ENCODE measurements at regions not wholly inside any gene's neighbourhood (a gene's known extent, or its start where the extent isn't known, plus 50 kb on each side); places are given as distances from the start of the nearest gene placed in this dataset.

- no peak for DNase-seq (ENCODE audit: extremely low spot score)
- TF ChIP-seq CTCF (IDR thresholded peaks at IDR 0.05; ENCODE audit: control extremely low read depth, extremely low read depth, low read depth, missing control alignments): no peak
- POLR2A ChIA-PET: no interaction called here
- CTCF ChIA-PET: interaction anchor here (0.9 to 2.5 kb wide), 2 partner anchors 9 to 17 kb away, joined by 3 to 9 read pairs; no protein-coding TSS in a partner anchor
Observed at GRCh38 chr6:76681781-76682180, 609.3 kb upstream of the IMPG1 start.

GRCh38 chr6:76677017-76677416 lies 604.6 kb upstream of the IMPG1 start:
- ChIA-PET POLR2A (no interaction called here), CTCF (no interaction called here)
- no peak for DNase-seq (ENCODE audit: extremely low spot score)
- TF ChIP-seq CTCF (IDR thresholded peaks at IDR 0.05; ENCODE audit: control extremely low read depth, extremely low read depth, low read depth, missing control alignments): no peak

- ChIA-PET POLR2A (no interaction called here), CTCF (interaction anchor here (1.0 to 2.6 kb wide), 3 partner anchors 11 to 741 kb away, joined by 3 to 9 read pairs (median 3); no protein-coding TSS in a partner anchor)
- no peak for TF ChIP-seq CTCF (IDR thresholded peaks at IDR 0.05; ENCODE audit: control extremely low read depth, extremely low read depth, low read depth, missing control alignments)
Observed at GRCh38 chr6:76671751-76672150, 599.3 kb upstream of the IMPG1 start.

GRCh38 chr6:76644231-76644630 lies 571.8 kb upstream of the IMPG1 start:
- CTCF ChIA-PET: no interaction called here
- DNase-seq (ENCODE audit: extremely low spot score): no peak
- no peak for TF ChIP-seq CTCF (IDR thresholded peaks at IDR 0.05; ENCODE audit: control extremely low read depth, extremely low read depth, low read depth, missing control alignments)
- POLR2A ChIA-PET: no interaction called here

More at GRCh38 chr6:76671751-76672150, 599.3 kb upstream of the IMPG1 start:
- DNase-seq (ENCODE audit: extremely low spot score): no peak

GRCh38 chr6:76639941-76640340 lies 567.5 kb upstream of the IMPG1 start:
- CTCF ChIA-PET: interaction anchor here (1.2 to 1.5 kb wide), 3 partner anchors 9 to 16 kb away, joined by 3 to 4 read pairs (median 3); no protein-coding TSS in a partner anchor
- POLR2A ChIA-PET: no interaction called here
- no peak for TF ChIP-seq CTCF (IDR thresholded peaks at IDR 0.05; ENCODE audit: control extremely low read depth, extremely low read depth, low read depth, missing control alignments)
- DNase-seq (ENCODE audit: extremely low spot score): no peak

- ChIA-PET POLR2A (no interaction called here), CTCF (interaction anchor here (0.6 to 1.6 kb wide), 2 partner anchors 25 to 374 kb away, joined by 3 read pairs; no protein-coding TSS in a partner anchor)
- TF ChIP-seq CTCF (IDR thresholded peaks at IDR 0.05; ENCODE audit: control extremely low read depth, extremely low read depth, low read depth, missing control alignments): no peak
- DNase-seq (ENCODE audit: extremely low spot score): no peak
Observed at GRCh38 chr6:76634695-76635094, 562.2 kb upstream of the IMPG1 start.
